KOPT-K1 (cell line): ENCODE measurements at regions not wholly inside any gene's neighbourhood (a gene's known extent, or its start where the extent isn't known, plus 50 kb on each side); places are given as distances from the start of the nearest gene placed in this dataset.

Source experiments
- H3K27ac ChIP-seq: fragments of 200-600 bp; sonication (generic); 2 replicates; pipeline ENCODE4 v1.5.1; 2016; ENCODE audit warnings: antibody characterized with exemption, mild to moderate bottlenecking, low read depth, low read length; ENCODE audit not compliant: poor library complexity, severe bottlenecking
- H3K36me3 ChIP-seq: fragments of 200-600 bp; sonication (generic); 2 replicates; pipeline ENCODE4 v1.5.1; 2017; ENCODE audit warnings: antibody characterized with exemption, mild to moderate bottlenecking, low read length, moderate library complexity; ENCODE audit not compliant: insufficient read depth
- H3K9me3 ChIP-seq: fragments of 200-600 bp; sonication (generic); 2 replicates; pipeline ENCODE4 v1.5.1; 2017; ENCODE audit warnings: antibody characterized with exemption, low read length, mild to moderate bottlenecking; ENCODE audit not compliant: insufficient read depth, poor library complexity, severe bottlenecking

DNA sequence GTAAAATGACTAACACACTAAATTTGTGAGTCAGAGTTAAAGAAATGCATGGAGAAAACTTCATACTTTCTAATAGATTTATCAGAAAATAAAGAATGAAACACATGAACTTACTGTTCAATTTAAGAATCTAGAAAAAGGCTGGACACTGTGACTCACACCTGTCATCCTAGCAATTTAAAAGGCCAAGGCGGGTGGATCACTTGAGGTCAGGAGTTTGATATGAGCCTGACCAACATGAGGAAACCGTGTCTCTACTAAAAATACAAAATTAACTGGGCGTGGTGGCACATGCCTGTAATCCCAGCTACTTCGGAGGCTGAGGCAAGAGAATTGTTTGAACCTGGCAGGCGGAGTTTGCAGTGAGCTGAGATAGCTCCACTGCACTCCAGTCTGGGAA lies 1106.2 kb upstream of the LRRN3 start:
- no peak overlapping the region for H3K27ac ChIP-seq
- H3K36me3 ChIP-seq, result no peaks in the 10 kb centered on the region
- H3K9me3 ChIP-seq, result no peaks in the 10 kb centered on the region

DNA sequence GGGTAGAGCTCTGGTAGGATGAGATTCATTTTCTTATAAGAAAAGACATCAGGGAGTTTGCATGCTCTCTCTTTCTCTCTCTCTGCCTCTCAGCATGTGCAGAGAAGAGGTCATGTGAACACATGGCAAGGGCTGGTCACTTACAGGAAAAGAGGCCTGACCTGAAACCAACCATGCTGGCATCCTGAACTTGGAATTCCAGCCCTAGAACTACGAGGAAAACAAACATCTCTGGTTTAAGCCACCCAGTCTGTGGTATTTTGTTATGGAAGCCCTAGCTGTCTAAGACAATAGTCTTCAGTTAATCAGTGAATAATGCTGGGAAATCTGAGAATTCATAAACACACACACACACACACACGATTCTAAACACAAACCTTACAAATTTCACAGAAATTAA lies 1104.2 kb upstream of the LRRN3 start:
- no peaks in the 10 kb centered on the region for H3K36me3 ChIP-seq
- H3K27ac ChIP-seq, result no peak overlapping the region
- no peaks in the 10 kb centered on the region for H3K9me3 ChIP-seq

GRCh38 chr7:109996411-109996810 lies 1094.5 kb upstream of the LRRN3 start:
- H3K9me3 ChIP-seq, result no peaks in the 10 kb centered on the region
- H3K36me3 ChIP-seq, result no peaks in the 10 kb centered on the region
- no peak overlapping the region for H3K27ac ChIP-seq

- Histone ChIP-seq H3K27ac (no peak overlapping the region), H3K9me3 (no peaks in the 10 kb centered on the region), H3K36me3 (no peaks in the 10 kb centered on the region)
Observed at GRCh38 chr7:109996927-109997326, 1094.0 kb upstream of the LRRN3 start.

DNA sequence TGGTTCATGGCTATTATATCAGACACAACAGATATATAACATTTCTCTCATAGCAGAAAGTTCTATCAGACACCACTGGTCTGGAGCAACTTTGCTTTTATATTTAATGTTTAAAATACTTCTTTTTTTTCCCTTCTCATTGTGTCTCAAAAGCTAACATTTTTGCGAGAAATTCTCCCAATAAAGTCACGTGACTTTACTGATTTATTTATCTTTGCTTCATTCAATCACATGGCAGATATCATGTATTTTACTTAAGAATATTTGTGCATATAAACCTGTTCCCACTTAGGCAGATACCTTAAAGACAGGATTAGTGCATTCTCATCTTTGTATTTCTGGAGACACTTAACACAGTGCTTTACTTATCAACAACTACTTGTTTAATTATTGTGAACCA lies 1093.1 kb upstream of the LRRN3 start:
- no peaks in the 10 kb centered on the region for H3K9me3 ChIP-seq
- H3K27ac ChIP-seq, result no peak overlapping the region
- H3K36me3 ChIP-seq, result no peaks in the 10 kb centered on the region

GRCh38 chr7:110001254-110001938 lies 1089.5 kb upstream of the LRRN3 start:
- Histone ChIP-seq H3K36me3 (no peaks in the 10 kb centered on the region), H3K9me3 (no peaks in the 10 kb centered on the region), H3K27ac (no peak overlapping the region)

DNA sequence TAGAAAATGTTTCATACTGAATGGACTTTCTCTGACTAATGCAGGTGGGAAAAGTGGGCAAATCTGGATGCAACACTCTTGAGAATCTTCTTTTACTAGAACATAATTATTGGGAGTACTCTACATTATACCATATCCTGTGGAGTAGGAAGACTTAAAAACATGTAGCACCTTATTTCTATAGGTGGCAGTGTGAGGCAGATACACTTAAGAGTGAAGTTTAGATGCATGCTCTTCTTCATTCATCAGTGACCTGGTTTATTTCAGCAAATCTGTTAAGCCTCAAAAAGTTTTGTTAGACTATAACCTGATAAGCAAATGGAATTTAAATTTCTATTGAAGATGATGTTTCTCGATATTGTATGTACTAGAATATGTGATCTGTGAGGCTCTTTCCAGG lies 1087.1 kb upstream of the LRRN3 start:
- Histone ChIP-seq H3K27ac (no peak overlapping the region), H3K9me3 (no peaks in the 10 kb centered on the region), H3K36me3 (no peaks in the 10 kb centered on the region)

GRCh38 chr7:110007320-110008063 lies 1083.4 kb upstream of the LRRN3 start:
- no peaks in the 10 kb centered on the region for H3K9me3 ChIP-seq
- no peak overlapping the region for H3K27ac ChIP-seq
- no peaks in the 10 kb centered on the region for H3K36me3 ChIP-seq

DNA sequence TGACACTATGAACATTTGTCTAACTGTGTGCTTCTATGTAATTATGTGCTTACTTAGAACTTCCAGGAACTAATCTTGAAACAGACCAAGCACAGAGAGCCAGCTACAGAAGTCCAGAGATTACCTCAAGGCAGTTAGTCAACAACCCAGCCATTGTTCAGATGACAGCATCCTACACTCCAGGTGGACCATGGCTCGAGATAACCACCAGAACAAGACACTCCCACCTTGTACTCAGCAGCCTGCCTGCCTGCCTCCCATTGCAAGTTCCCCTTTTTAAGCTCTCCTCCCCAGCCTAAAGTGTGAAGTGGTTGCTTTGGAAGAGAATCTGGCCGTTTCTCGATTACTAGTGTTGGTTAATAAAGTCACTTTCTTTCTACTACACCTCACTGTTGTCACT lies 1080.6 kb upstream of the LRRN3 start:
- H3K27ac ChIP-seq, result no peak overlapping the region
- no peaks in the 10 kb centered on the region for H3K9me3 ChIP-seq
- H3K36me3 ChIP-seq, result no peaks in the 10 kb centered on the region

- no peaks in the 10 kb centered on the region for H3K36me3 ChIP-seq
- H3K9me3 ChIP-seq, result no peaks in the 10 kb centered on the region
- no peak overlapping the region for H3K27ac ChIP-seq
Observed at GRCh38 chr7:110017405-110017804, 1073.5 kb upstream of the LRRN3 start.

GRCh38 chr7:110027385-110027784 lies 1063.5 kb upstream of the LRRN3 start:
- H3K27ac ChIP-seq, result no peak overlapping the region
- no peaks in the 10 kb centered on the region for H3K36me3 ChIP-seq
- H3K9me3 ChIP-seq, result no peaks in the 10 kb centered on the region

DNA sequence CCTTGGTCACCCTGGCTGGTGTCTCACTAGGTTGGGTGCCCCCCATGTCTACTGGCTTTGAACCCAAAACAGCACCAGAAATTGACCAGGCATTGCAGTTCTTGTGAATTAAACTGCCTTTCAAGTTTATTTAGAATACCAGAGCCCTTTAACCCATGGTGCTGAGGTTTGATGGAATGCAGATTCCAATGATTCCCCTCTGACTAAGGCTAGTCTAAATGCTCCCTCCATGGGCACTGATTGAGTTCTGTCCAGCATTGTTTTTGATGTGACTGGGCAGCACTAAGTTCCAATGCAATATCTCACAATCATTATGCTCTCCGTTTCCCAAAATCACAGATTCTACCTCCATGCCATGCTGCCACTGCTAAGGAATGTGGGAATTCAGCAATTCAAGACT lies 1047.4 kb upstream of the LRRN3 start:
- no peaks in the 10 kb centered on the region for H3K9me3 ChIP-seq
- H3K27ac ChIP-seq, result no peak overlapping the region
- no peaks in the 10 kb centered on the region for H3K36me3 ChIP-seq

GRCh38 chr7:110050785-110051184 lies 1040.1 kb upstream of the LRRN3 start:
- Histone ChIP-seq H3K36me3 (no peaks in the 10 kb centered on the region), H3K27ac (no peak overlapping the region), H3K9me3 (no peaks in the 10 kb centered on the region)

- Histone ChIP-seq H3K36me3 (no peaks in the 10 kb centered on the region), H3K9me3 (no peaks in the 10 kb centered on the region), H3K27ac (no peak overlapping the region)
Observed at GRCh38 chr7:110051372-110051771, 1039.6 kb upstream of the LRRN3 start.

DNA sequence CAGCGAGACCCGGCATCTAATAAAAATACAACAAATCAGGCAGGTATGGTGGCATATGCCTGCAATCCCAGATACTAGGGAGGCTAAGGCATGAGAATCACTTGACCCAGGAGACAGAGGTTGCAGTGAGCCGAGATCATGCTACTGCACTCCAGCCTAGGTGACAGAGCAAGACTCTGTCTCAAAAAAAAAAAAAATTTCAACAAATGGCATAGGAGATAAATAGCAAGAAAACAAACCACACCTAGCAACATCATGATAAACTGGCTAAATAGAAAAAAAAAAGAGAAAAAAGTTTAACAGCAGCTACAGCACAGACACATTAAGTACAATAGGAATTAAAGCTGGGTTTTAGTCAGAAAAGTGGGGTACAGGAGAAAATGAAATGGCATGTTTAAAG lies 1034.6 kb upstream of the LRRN3 start:
- H3K9me3 ChIP-seq, result no peaks in the 10 kb centered on the region
- H3K27ac ChIP-seq, result no peak overlapping the region
- H3K36me3 ChIP-seq, result no peaks in the 10 kb centered on the region

GRCh38 chr7:110058401-110058800 lies 1032.5 kb upstream of the LRRN3 start:
- Histone ChIP-seq H3K27ac (no peak overlapping the region), H3K9me3 (no peaks in the 10 kb centered on the region), H3K36me3 (no peaks in the 10 kb centered on the region)
